ENCODE measurements at regions not wholly inside any gene's neighbourhood (a gene's known extent, or its start where the extent isn't known, plus 50 kb on each side); places are given as distances from the start of the nearest gene placed in this dataset.

DNA sequence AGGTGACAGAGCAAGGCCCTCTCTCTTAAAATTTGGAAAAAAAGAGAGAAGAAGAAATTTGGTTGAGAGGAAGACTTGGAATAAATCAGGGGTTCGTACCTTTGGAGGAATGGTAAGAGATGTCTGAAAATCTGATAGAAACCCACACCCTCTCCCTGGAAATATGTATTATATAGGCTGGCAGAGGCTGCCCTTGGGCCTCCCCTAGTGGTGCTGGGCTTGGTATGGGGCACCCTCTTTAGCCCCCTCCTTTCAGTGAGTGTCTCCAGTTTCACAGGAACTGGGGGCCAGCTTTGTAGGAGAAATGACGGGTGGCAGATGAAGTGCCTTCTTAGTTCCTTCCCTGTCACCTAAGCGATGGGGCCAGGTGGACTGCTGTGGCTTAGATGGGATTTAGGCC is 82.9 kb upstream of the SLC2A1 start:
- TF ChIP-seq MAZ (IDR thresholded peaks at IDR 0.05; ENCODE audit: borderline replicate concordance, low read depth, low read length), result no peak
- CTCF ChIA-PET, result interaction anchor here (1.2 to 1.7 kb wide), 2 partner anchors 31 to 129 kb away, joined by 3 to 9 read pairs; no protein-coding TSS in a partner anchor
- DNase-seq (ENCODE audit: low read depth in 1 of 2, low spot score in 1 of 2) (no peak), ATAC-seq (no peak), FAIRE-seq (no peak)
- H3K27ac ChIP-seq, result no peak overlapping the region
- POLR2A ChIA-PET, result no interaction called here
- H3K4me2 ChIP-seq, result no peak overlapping the region
- H3K9me3 ChIP-seq, result no peaks in the 10 kb centered on the region
- peaks cover 4% of the 10 kb centered on the region; the same call in 1 of the 3 replicates for H3K4me1 ChIP-seq
- H3K4me3 ChIP-seq, result no peak overlapping the region
- WGBS (ENCODE audit: missing lambda C conversion rate), result 82% methylated on average over 2 of the region's 3 CpGs

DNA sequence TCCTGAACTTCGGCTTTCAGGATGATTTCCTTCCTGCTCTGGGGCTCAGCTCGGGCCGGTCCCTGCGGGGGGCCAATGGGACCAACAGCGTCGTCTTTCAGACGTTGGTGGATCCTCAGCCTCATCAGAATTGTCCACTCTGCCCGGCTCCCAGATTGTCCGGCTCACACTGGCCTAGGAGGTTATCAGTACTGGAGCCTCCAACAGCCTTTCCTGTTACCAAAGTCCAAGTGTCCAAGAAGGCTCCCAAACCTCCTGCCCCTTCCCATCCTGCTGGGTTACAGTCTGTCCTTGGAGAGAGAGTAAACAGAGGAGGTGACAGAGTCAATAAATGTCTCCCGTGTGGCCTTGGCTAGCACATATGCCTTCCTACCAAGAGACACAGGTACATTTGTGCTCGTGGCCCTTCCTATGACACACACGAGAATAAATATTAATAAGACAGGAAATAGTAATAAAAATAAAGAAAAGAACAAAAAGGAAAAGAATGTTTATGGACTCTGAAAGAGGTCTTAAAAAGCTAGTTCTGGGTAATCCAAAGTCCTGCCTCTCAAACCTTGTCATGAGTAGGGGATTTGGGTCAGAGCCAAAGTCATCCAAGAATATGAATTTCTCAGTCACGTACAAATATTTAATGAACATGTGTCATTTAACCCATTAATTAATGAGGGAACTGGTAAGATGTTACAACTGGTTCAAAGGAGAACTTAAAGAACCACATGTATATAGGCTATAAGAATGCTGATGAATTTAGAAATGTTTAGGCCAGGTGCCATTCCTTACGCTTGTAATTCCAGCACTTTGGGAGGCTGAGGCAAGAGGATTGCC is 80.8 kb upstream of the SLC2A1 start:
- no peak for DNase-seq (ENCODE audit: low read depth in 1 of 2, low spot score in 1 of 2)
- WGBS (ENCODE audit: missing lambda C conversion rate), result 63% methylated on average over 12 of the region's 14 CpGs
- no peak overlapping the region for H3K4me3 ChIP-seq
- H3K9me3 ChIP-seq, result no peaks in the 10 kb centered on the region
- no peak overlapping the region for H3K27ac ChIP-seq
- ATAC-seq, result no peak
- ChIA-PET CTCF (no interaction called here), POLR2A (no interaction called here)
- no peak for FAIRE-seq
- TF ChIP-seq JUN (IDR thresholded peaks at IDR 0.05), result no peak
- no peak for TF ChIP-seq NPAS2 (CRISPR knock-in tag; IDR thresholded peaks at IDR 0.05; ENCODE audit: borderline replicate concordance)
- no peak for TF ChIP-seq CBX2 (IDR thresholded peaks at IDR 0.05; ENCODE audit: borderline replicate concordance, low read depth)
- no peak for TF ChIP-seq FOSL2 (IDR thresholded peaks at IDR 0.05)
- no peak for TF ChIP-seq FOSL2 (CRISPR knock-in tag; IDR thresholded peaks at IDR 0.05)
- TF ChIP-seq ZFP36 (IDR thresholded peaks at IDR 0.05; ENCODE audit: borderline replicate concordance, partially characterized antibody), result no peak
- TF ChIP-seq, protein P1, sequence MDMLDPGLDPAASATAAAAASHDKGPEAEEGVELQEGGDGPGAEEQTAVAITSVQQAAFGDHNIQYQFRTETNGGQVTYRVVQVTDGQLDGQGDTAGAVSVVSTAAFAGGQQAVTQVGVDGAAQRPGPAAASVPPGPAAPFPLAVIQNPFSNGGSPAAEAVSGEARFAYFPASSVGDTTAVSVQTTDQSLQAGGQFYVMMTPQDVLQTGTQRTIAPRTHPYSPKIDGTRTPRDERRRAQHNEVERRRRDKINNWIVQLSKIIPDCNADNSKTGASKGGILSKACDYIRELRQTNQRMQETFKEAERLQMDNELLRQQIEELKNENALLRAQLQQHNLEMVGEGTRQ (IDR thresholded peaks at IDR 0.05), result no peak
- no peak overlapping the region for H3K4me2 ChIP-seq
- peaks cover 7% of the 10 kb centered on the region; the same call in 2 of the 3 replicates for H3K4me1 ChIP-seq

DNA sequence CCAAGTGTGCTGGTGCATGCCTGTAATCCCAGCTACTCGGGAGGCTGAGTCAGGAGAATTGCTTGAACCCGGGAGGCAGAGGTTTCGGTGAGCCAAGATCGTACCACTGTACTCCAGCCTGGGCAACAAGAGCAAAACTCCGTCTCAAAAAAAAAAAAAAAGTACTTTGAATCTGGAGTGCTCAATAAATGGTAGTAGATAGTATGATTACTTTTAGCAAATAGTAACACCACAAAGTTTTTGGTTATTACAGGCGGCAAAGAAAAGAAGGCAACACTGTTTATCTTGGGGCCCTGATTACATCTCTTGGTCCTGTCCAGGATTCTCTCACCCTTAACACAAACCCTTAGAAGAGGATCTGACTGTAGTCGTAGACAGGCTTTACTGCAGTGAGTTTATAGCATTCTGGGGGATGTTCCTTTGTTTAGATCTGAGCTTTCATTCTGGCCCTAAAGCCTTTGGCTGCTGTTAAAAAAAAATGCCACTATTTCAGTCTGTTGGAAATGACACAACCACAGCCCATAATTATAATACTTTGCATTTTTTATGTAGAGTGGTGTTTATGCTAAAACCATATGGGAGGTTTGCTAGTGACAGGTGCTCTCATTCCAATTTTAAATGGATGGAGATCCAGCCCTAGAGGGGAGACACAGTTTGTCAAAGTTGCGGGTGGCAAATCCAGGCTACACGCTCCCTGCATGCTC is 79.7 kb upstream of the SLC2A1 start:
- CTCF ChIA-PET, result no interaction called here
- H3K4me1 ChIP-seq, result peaks cover 14% of the 10 kb centered on the region; the same call in 2 of the 3 replicates
- H3K4me2 ChIP-seq, result no peak overlapping the region
- FAIRE-seq (no peak), DNase-seq (ENCODE audit: low read depth in 1 of 2, low spot score in 1 of 2) (no peak), ATAC-seq (no peak)
- POLR2A ChIA-PET, result no interaction called here
- TF ChIP-seq, protein P2, sequence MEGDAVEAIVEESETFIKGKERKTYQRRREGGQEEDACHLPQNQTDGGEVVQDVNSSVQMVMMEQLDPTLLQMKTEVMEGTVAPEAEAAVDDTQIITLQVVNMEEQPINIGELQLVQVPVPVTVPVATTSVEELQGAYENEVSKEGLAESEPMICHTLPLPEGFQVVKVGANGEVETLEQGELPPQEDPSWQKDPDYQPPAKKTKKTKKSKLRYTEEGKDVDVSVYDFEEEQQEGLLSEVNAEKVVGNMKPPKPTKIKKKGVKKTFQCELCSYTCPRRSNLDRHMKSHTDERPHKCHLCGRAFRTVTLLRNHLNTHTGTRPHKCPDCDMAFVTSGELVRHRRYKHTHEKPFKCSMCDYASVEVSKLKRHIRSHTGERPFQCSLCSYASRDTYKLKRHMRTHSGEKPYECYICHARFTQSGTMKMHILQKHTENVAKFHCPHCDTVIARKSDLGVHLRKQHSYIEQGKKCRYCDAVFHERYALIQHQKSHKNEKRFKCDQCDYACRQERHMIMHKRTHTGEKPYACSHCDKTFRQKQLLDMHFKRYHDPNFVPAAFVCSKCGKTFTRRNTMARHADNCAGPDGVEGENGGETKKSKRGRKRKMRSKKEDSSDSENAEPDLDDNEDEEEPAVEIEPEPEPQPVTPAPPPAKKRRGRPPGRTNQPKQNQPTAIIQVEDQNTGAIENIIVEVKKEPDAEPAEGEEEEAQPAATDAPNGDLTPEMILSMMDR (IDR thresholded peaks at IDR 0.05), result no peak
- TF ChIP-seq NR3C1 (IDR thresholded peaks at IDR 0.05) (no peak), CHD4 (IDR thresholded peaks at IDR 0.05; ENCODE audit: borderline replicate concordance) (no peak)
- H3K27ac ChIP-seq, result no peak overlapping the region
- 90% methylated on average over 9 of the region's 9 CpGs for WGBS (ENCODE audit: missing lambda C conversion rate)
- no peaks in the 10 kb centered on the region for H3K9me3 ChIP-seq
- H3K4me3 ChIP-seq, result no peak overlapping the region

DNA sequence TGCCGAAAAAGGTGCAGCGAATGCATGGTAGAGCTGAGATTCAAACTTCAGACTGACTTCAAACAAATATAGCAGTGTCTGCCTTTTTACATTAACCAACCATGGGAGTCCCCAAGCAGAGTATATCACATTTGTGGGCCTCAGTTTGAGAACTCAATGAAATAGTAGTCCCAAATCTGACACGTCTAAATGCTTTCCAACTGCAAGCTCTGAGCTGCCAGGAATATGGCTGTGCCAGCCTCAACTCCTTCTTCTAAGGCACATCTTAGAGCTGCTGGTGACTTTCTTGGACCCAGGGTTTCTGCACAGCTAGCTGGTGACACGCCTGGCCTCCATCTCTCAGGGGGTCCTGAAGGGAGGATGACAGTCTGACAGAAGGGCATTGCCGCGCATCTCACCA is 78.8 kb upstream of the SLC2A1 start:
- 92% methylated on average over 5 of the region's 6 CpGs for WGBS (ENCODE audit: missing lambda C conversion rate)
- FAIRE-seq (no peak), DNase-seq (ENCODE audit: low read depth in 1 of 2, low spot score in 1 of 2) (no peak), ATAC-seq (no peak)
- ChIA-PET POLR2A (no interaction called here), CTCF (no interaction called here)
- peaks cover 14% of the 10 kb centered on the region; the same call in 2 of the 3 replicates for H3K4me1 ChIP-seq
- H3K27ac ChIP-seq, result no peak overlapping the region
- H3K4me2 ChIP-seq, result no peak overlapping the region
- no peaks in the 10 kb centered on the region for H3K9me3 ChIP-seq
- H3K4me3 ChIP-seq, result no peak overlapping the region
- TF ChIP-seq POLR2A (IDR thresholded peaks at IDR 0.05; ENCODE audit: low read length), result no peak
- TF ChIP-seq, protein P3, sequence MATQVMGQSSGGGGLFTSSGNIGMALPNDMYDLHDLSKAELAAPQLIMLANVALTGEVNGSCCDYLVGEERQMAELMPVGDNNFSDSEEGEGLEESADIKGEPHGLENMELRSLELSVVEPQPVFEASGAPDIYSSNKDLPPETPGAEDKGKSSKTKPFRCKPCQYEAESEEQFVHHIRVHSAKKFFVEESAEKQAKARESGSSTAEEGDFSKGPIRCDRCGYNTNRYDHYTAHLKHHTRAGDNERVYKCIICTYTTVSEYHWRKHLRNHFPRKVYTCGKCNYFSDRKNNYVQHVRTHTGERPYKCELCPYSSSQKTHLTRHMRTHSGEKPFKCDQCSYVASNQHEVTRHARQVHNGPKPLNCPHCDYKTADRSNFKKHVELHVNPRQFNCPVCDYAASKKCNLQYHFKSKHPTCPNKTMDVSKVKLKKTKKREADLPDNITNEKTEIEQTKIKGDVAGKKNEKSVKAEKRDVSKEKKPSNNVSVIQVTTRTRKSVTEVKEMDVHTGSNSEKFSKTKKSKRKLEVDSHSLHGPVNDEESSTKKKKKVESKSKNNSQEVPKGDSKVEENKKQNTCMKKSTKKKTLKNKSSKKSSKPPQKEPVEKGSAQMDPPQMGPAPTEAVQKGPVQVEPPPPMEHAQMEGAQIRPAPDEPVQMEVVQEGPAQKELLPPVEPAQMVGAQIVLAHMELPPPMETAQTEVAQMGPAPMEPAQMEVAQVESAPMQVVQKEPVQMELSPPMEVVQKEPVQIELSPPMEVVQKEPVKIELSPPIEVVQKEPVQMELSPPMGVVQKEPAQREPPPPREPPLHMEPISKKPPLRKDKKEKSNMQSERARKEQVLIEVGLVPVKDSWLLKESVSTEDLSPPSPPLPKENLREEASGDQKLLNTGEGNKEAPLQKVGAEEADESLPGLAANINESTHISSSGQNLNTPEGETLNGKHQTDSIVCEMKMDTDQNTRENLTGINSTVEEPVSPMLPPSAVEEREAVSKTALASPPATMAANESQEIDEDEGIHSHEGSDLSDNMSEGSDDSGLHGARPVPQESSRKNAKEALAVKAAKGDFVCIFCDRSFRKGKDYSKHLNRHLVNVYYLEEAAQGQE (IDR thresholded peaks at IDR 0.05), result no peak
- TF ChIP-seq TP53 (CRISPR knock-in tag; IDR thresholded peaks at IDR 0.05), result no peak
- TF ChIP-seq TFCP2L1 (CRISPR knock-in tag; IDR thresholded peaks at IDR 0.05), result no peak
- no peak for TF ChIP-seq RFX5 (IDR thresholded peaks at IDR 0.05)
- TF ChIP-seq JUN (IDR thresholded peaks at IDR 0.05), result no peak
- no peak for TF ChIP-seq FOSB (CRISPR knock-in tag; IDR thresholded peaks at IDR 0.05)
- TF ChIP-seq RNF2 (IDR thresholded peaks at IDR 0.05; ENCODE audit: borderline replicate concordance, low read depth), result no peak
- TF ChIP-seq RCOR1 (IDR thresholded peaks at IDR 0.05; ENCODE audit: low read depth, low read length), result no peak
- no peak for TF ChIP-seq RAD21 (conservative IDR thresholded peaks at IDR 0.05 in 1 of 2, IDR thresholded peaks at IDR 0.05 in 1 of 2)
- no peak for TF ChIP-seq JUNB (IDR thresholded peaks at IDR 0.05)
- no peak for TF ChIP-seq BHLHE40 (IDR thresholded peaks at IDR 0.05; ENCODE audit: low read depth, low read length)
- TF ChIP-seq CHD2 (IDR thresholded peaks at IDR 0.05; ENCODE audit: low read length, partially characterized antibody), result no peak
- TF ChIP-seq NR3C1 (IDR thresholded peaks at IDR 0.05), result no peak
- no peak for TF ChIP-seq POLR2AphosphoS2 (conservative IDR thresholded peaks at IDR 0.05; ENCODE audit: low read length)
